ENCODE measurements at regions not wholly inside any gene's neighbourhood (a gene's known extent, or its start where the extent isn't known, plus 50 kb on each side); places are given as distances from the start of the nearest gene placed in this dataset.

DNA sequence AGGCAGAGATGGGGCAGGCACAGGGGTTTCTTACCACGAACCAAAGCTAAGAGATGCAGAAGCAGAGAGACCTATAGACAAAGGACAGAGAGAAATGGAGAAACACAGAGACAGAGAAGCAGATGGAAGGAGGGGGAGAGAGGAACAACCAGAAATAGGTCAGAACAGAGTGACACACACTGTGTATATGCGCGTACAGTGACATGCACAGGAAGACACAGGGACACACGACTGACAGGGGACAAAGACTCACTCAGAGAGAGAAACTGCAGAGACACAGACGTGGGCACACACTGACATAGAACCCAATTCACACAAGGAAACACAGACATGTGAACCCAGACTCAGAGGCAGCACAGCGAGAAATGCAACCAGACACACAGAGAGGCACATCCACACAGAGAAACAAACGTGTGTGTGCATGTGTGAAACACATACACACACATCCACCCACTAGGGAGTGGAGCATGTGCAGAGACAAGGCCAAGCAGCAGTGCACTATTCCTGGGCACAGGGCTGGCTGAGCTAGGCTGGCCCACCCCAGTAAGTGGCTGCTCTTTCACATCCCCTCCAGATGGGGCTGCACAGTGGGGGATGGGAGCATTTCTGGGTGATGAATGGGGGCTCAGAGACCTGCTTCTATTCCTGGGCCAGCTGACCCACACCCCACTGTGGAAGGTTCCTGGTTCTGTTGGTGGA lies 123.4 kb upstream of the CSF3R start:
- Histone ChIP-seq H4K91ac (replicated peaks; ENCODE audit: insufficient read length, low read length) (peak overlapping the region; percentile 7), H3K4ac (replicated peaks; ENCODE audit: insufficient read length, low read depth, low read length) (no peak overlapping the region), H3K27me3 (replicated peaks in 1 of 4; ENCODE audit: control insufficient read depth in 3 of 4, extremely low read depth in 1 of 4, insufficient read depth in 3 of 4, low read length in 3 of 4) (peaks cover 0 to 2% (median 0%) of the 10 kb centered on the region in 4 experiments; a peak in 1 of 7 replicates), H3K4me1 (replicated peaks in 1 of 4; ENCODE audit: control insufficient read depth in 3 of 4, insufficient read depth in 4 of 4, low read length in 3 of 4) (no peaks in the 10 kb centered on the region; a peak in 1 of 7 replicates), H3K4me3 (ENCODE audit: extremely low read depth in 1 of 4, insufficient read depth in 2 of 4, low read depth in 3 of 4, low read length in 4 of 4) (no peak overlapping the region), H3K18ac (ENCODE audit: extremely low read depth, low read length) (no peak overlapping the region), H3K9ac (replicated peaks in 1 of 4; ENCODE audit: extremely low read depth in 1 of 4, low read depth in 3 of 4, low read length in 3 of 4) (no peak overlapping the region), H3K23me2 (ENCODE audit: low read depth, low read length) (peaks cover 4% of the 10 kb centered on the region; the same call in 1 of the 2 replicates), H3K9me3 (ENCODE audit: insufficient read depth in 2 of 2, low read depth in 1 of 2, low read length in 1 of 2) (no peaks in the 10 kb centered on the region), H2BK12ac (ENCODE audit: low read depth, low read length) (no peak overlapping the region), H4K20me1 (replicated peaks in 1 of 2; ENCODE audit: control insufficient read depth in 1 of 2, insufficient read depth in 2 of 2, low read length in 2 of 2) (no peaks in the 10 kb centered on the region), H2BK20ac (ENCODE audit: low read length) (0 out of 2 replicates have a peak overlapping the region, but pooled peaks have one; percentile 25), H3K36me3 (ENCODE audit: control insufficient read depth in 2 of 4, insufficient read depth in 4 of 4, low read length in 3 of 4) (no peaks in the 10 kb centered on the region), H2AFZ (ENCODE audit: low read length) (no peak overlapping the region), H3K27ac (ENCODE audit: low read depth, low read length) (no peak overlapping the region), H3K79me2 (ENCODE audit: control insufficient read depth in 1 of 2, insufficient read depth in 2 of 2, low read length in 2 of 2) (no peaks in the 10 kb centered on the region), H2BK15ac (ENCODE audit: low read length) (0 out of 2 replicates have a peak overlapping the region, but pooled peaks have one; percentile 25), H3K79me1 (ENCODE audit: low read depth, low read length) (no peaks in the 10 kb centered on the region), H2AK5ac (ENCODE audit: low read depth, low read length) (peak overlapping the region; percentile 60; the same call in 1 of the 2 replicates), H4K8ac (ENCODE audit: extremely low read depth, insufficient read depth, low read length) (no peak overlapping the region), H3K56ac (replicated peaks; ENCODE audit: insufficient read length, low read depth, low read length) (no peak overlapping the region), H3K4me2 (ENCODE audit: insufficient read depth in 1 of 2, low read depth in 2 of 2, low read length in 2 of 2) (no peak overlapping the region), H3K14ac (ENCODE audit: insufficient read length) (no peak overlapping the region), H3K23ac (ENCODE audit: insufficient read length) (no peak overlapping the region), H4K5ac (ENCODE audit: insufficient read length, low read depth, low read length) (no peak overlapping the region), H2BK5ac (ENCODE audit: low read depth, low read length) (no peak overlapping the region), H2BK120ac (replicated peaks; ENCODE audit: low read depth, low read length) (no peak overlapping the region)
- CTCF ChIA-PET (ENCODE audit: partially characterized antibody): interaction anchor here (0.7 to 25.9 kb wide), 14 partner anchors 8 to 423 kb away, joined by 3 to 303 read pairs (median 6); no protein-coding TSS in a partner anchor
- FAIRE-seq: no peak
- no peak for DNase-seq (ENCODE audit: low read depth in 1 of 2, low spot score in 2 of 2)
- no peak for TF ChIP-seq ASH2L (IDR thresholded peaks at IDR 0.05; ENCODE audit: low read length)
- no peak for TF ChIP-seq KDM4A (IDR thresholded peaks at IDR 0.05; ENCODE audit: low read depth, low read length, severe bottlenecking)
- no peak for TF ChIP-seq SUZ12 (IDR thresholded peaks at IDR 0.05; ENCODE audit: low read length)
- POLR2A ChIA-PET (ENCODE audit: partially characterized antibody): no interaction called here
- WGBS, 2 experiments (ENCODE audit: extremely low coverage in 1 of 2, insufficient coverage in 1 of 2, insufficient read length in 1 of 2, insufficient replicate concordance in 2 of 2, low coverage in 1 of 2, low lambda C conversion rate in 2 of 2, missing lambda C conversion rate in 1 of 2): 67% methylated on average over 7 of the region's 7 CpGs; no CpG with 5 or more reads in 1 of the 2 experiments

All from H1 (cell line).